Fibroblast of villous mesenchyme (primary cell): ENCODE measurements at regions not wholly inside any gene's neighbourhood (a gene's known extent, or its start where the extent isn't known, plus 50 kb on each side); places are given as distances from the start of the nearest gene placed in this dataset.
A peak's percentile ranks its signal among the peaks of the same experiment; 100 is the strongest.

Experiments used
- DNase-seq: peaks from one replicate; pipeline ENCODE4 v3.0.0-alpha.2; 2010; ENCODE audit warnings: low read depth
- H3K4me3 ChIP-seq: 2 replicates; pipeline ENCODE4 v1.5.1; 2011; ENCODE audit warnings: low read depth, mild to moderate bottlenecking, low read length
- CTCF ChIP-seq: IDR thresholded peaks from 2 replicates; pipeline ENCODE4 v1.5.1; 2012; ENCODE audit warnings: low read depth, mild to moderate bottlenecking, low read length; ENCODE audit not compliant: insufficient read depth

- H3K4me3 ChIP-seq: no peak overlapping the region
- TF ChIP-seq CTCF: no peak
- DNase-seq: peak; percentile 60
Measured at GRCh38 chr16:73171380-73171779, 123.5 kb upstream of the ZFHX3 start.

- TF ChIP-seq CTCF: no peak
Measured at GRCh38 chr16:73170612-73171038, 122.7 kb upstream of the ZFHX3 start.

GRCh38 chr16:73166947-73167550 lies 119.1 kb upstream of the ZFHX3 start:
- H3K4me3 ChIP-seq: peak overlapping the region; percentile 26
- no peak for DNase-seq
- no peak for TF ChIP-seq CTCF

More at GRCh38 chr16:73170612-73171038, 122.7 kb upstream of the ZFHX3 start:
- H3K4me3 ChIP-seq: no peak overlapping the region
- no peak for DNase-seq

DNA sequence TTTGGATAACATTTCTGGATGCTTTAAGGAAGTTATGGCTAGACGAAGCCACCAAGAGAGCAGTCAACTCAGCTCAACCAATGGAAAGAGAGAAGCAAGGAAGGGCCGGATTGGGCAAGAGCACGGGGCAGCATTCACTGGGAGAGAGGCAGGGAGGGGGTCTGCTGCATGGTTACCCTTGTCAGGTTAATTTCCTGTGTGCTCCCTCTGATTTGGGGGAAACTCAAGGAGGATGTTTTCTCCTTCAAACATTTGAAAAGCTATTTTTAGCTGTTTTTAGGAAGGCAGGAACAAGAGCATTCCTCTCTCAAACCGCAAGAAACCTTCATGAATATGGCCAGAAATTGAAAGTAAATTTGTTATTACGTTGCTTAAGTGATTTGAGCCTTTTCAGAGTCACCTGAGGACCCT lies 118.5 kb upstream of the ZFHX3 start:
- no peak for TF ChIP-seq CTCF
- DNase-seq: peak; percentile 42
- H3K4me3 ChIP-seq: peak overlapping the region; percentile 26

DNA sequence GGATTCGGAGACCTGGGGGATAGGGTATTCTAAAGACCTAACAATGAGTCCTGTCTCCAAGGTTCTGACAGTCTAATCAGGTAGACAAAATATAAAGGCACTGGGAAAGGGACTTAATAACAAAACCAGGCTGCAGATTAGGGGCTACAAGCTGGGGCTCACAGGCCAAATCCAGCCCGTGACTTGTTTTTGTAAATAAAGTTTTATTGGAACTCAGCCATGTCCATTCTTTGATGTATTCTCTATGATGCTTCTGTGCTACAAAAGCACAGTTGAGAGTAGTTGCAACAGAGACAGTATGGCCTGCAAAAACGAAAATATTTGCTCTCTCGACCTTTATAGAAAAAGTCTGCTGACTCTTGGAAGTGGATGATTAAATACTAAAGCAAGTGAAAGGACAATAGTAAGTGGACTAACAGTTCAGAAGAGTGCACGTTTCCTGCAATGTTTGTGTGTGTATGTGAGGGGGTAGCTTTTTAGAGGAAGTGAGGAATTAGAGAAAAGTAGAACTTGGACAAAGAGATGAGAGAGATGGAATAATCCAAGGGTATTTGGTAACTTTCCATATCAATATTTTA lies 115.4 kb upstream of the ZFHX3 start:
- no peak for TF ChIP-seq CTCF
- no peak overlapping the region for H3K4me3 ChIP-seq
- no peak for DNase-seq

DNA sequence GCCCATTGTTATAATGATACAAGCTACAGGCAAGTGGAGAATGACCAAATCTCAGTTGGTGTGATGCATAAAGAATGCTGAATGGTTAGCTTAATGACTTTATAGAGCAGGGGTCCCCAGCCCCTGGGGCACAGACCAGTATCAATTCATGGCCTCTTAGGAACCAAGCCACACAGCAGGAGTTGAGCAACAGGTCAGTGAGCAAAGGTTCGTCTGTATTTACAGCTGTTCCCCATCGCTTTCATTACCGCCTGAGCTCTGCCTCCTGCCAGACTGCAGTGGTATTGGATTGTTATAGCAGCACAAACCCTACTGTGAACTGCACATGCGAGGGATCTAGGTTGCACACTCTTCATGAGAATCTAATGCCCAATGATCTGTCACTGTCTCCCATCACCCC lies 114.0 kb upstream of the ZFHX3 start:
- no peak overlapping the region for H3K4me3 ChIP-seq
- no peak for TF ChIP-seq CTCF
- DNase-seq: peak; percentile 56

DNA sequence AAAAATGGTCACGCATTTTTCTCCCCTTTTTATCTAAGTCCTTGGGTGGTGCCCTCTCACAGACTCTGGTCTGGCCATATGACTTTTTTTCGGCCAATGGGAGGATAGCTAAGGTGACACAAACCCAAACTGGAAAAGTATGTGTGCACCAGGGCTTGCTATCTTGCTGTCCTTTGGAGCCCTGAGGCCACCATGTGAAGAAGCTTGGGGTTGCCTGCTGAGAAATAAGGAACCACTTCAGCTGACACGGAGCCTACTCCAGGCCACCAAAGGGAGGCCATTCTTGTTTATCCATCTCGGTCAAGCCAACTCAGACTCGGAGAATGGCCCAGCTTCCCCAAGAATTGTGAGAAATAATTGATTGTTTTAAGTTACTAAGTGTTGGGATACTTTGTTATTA lies 111.4 kb upstream of the ZFHX3 start:
- no peak for DNase-seq
- no peak for TF ChIP-seq CTCF

More for the DNA sequence above, 111.4 kb upstream of the ZFHX3 start:
- no peak overlapping the region for H3K4me3 ChIP-seq
